Endothelial cell of umbilical vein (primary cell): ENCODE measurements at regions not wholly inside any gene's neighbourhood (a gene's known extent, or its start where the extent isn't known, plus 50 kb on each side); places are given as distances from the start of the nearest gene placed in this dataset.

Source experiments
- BruUV-seq: library from RNA; stranded (reverse); fragments of 400-500 nt; replicated peaks from 2 replicates; lab custom pipeline; 2021; lab: Mats Ljungman, UMichigan
- CTCF ChIA-PET: fragments of 300-600, 350-600 bp; sonication (Branson Sonifier 250); formaldehyde crosslinking; loops from one replicate; lab custom pipeline; 2021; ENCODE audit warnings: antibody characterized with exemption, inconsistent platforms; lab: Charles Lee
- POLR2A ChIA-PET: fragments of 300-600, 350-600 bp; sonication (Branson Sonifier 250); formaldehyde crosslinking; loops from one replicate; lab custom pipeline; 2021; ENCODE audit warnings: antibody characterized with exemption, inconsistent platforms; lab: Charles Lee
- DNase-seq: peaks from one replicate; pipeline ENCODE4 v3.0.0-alpha.2; 2011; ENCODE audit warnings: low read depth, low spot score
- FAIRE-seq: peaks from 2 replicates; lab custom pipeline; 2011; peaks lifted over from hg19 to GRCh38; lab: Jason Lieb, UNC
- H2AFZ ChIP-seq: 2 replicates; pipeline ENCODE4 v1.6.0; 2012; ENCODE audit warnings: low read depth, low read length, control low read depth, inconsistent platforms
- H3K27ac ChIP-seq: 2 replicates; pipeline ENCODE4 v1.5.1; 2011; ENCODE audit warnings: low read depth, mild to moderate bottlenecking, control low read depth, low read length, moderate library complexity; ENCODE audit not compliant: insufficient read depth
- H3K27me3 ChIP-seq, 2 experiments: 2 replicates each; pipeline versions ENCODE4 v1.6.0 to v1.6.1; 2011; ENCODE audit warnings: low read length in 2 of 2, mixed read lengths in 1 of 2; ENCODE audit not compliant: control insufficient read depth in 2 of 2, insufficient read depth in 2 of 2
- H3K36me3 ChIP-seq, 2 experiments: 2 replicates in 1 of 2; 3 replicates in 1 of 2; pipeline ENCODE4 v1.5.1; 2011; ENCODE audit warnings: low read length in 2 of 2, mild to moderate bottlenecking in 1 of 2, moderate library complexity in 1 of 2; ENCODE audit not compliant: control insufficient read depth in 2 of 2, insufficient read depth in 2 of 2; ENCODE audit errors: extremely low read depth in 1 of 2
- H3K4me1 ChIP-seq: 3 replicates; pipeline ENCODE4 v1.5.1; 2011; ENCODE audit warnings: mild to moderate bottlenecking, low read length; ENCODE audit not compliant: control insufficient read depth, insufficient read depth; ENCODE audit errors: extremely low read depth
- H3K4me2 ChIP-seq: 2 replicates; pipeline ENCODE4 v1.6.1; 2011; ENCODE audit warnings: low read length, control low read depth, mixed read lengths; ENCODE audit not compliant: insufficient read depth
- H3K4me3 ChIP-seq, 3 experiments: fragments of 200-600 bp in 1 of 3; sonication (generic), shearing (Covaris generic) in 1 of 3; replicated peaks in 1 of 3; 2 replicates each; pipeline ENCODE4 v1.5.1; 2011 to 2016; ENCODE audit warnings: control low read depth in 3 of 3, low read length in 3 of 3, mild to moderate bottlenecking in 2 of 3, inconsistent platforms in 1 of 3, low read depth in 1 of 3, moderate library complexity in 1 of 3; ENCODE audit not compliant: insufficient read depth in 1 of 3
- H3K79me2 ChIP-seq: 2 replicates; pipeline ENCODE4 v1.6.0; 2012; ENCODE audit warnings: low read length, inconsistent platforms; ENCODE audit not compliant: control insufficient read depth, insufficient read depth
- H3K9ac ChIP-seq: replicated peaks from 2 replicates; pipeline ENCODE3; 2011; ENCODE audit warnings: low read length, control low read depth; ENCODE audit not compliant: insufficient read depth; ENCODE audit errors: extremely low read depth
- H3K9me1 ChIP-seq: replicated peaks from 3 replicates; pipeline ENCODE4 v1.6.0; 2011; ENCODE audit warnings: mild to moderate bottlenecking, low read length; ENCODE audit not compliant: control insufficient read depth, insufficient read depth; ENCODE audit errors: extremely low read depth
- H3K9me3 ChIP-seq: replicated peaks from 2 replicates; pipeline ENCODE4 v1.5.1; 2012; ENCODE audit warnings: low read length, inconsistent platforms; ENCODE audit not compliant: control insufficient read depth, insufficient read depth
- H4K20me1 ChIP-seq: replicated peaks from 2 replicates; pipeline ENCODE3; 2011; ENCODE audit warnings: mild to moderate bottlenecking, low read length; ENCODE audit not compliant: control insufficient read depth, insufficient read depth; ENCODE audit errors: extremely low read depth
- CTCF ChIP-seq, 2 donors: IDR thresholded peaks; 1 replicate in 1 of 2; 2 replicates in 1 of 2; pipeline ENCODE4 v1.5.1; 2011; ENCODE audit warnings: low read length in 2 of 2, mild to moderate bottlenecking in 2 of 2, moderate library complexity in 2 of 2, control low read depth in 1 of 2, inconsistent platforms in 1 of 2, low read depth in 1 of 2; ENCODE audit not compliant: insufficient read depth in 1 of 2; ENCODE audit errors: extremely low read depth in 1 of 2
- EZH2 ChIP-seq: IDR thresholded peaks from 2 replicates; pipeline ENCODE4 v1.6.1; 2012; ENCODE audit warnings: borderline replicate concordance, low read depth, mild to moderate bottlenecking, moderate library complexity, low read length, inconsistent platforms; ENCODE audit not compliant: severe bottlenecking
- FOS ChIP-seq: IDR thresholded peaks from 2 replicates; pipeline ENCODE4 v1.6.1; 2011; ENCODE audit warnings: mild to moderate bottlenecking, low read length, moderate library complexity, borderline replicate concordance; ENCODE audit not compliant: insufficient read depth
- GATA2 ChIP-seq: IDR thresholded peaks from 2 replicates; pipeline ENCODE4 v1.7.0; 2011; ENCODE audit warnings: low read depth, mild to moderate bottlenecking, moderate library complexity, mixed read lengths, low read length; ENCODE audit not compliant: insufficient read length, insufficient read depth
- JUN ChIP-seq: IDR thresholded peaks from 2 replicates; pipeline ENCODE4 v1.6.1; 2011; ENCODE audit warnings: borderline replicate concordance, low read depth; ENCODE audit not compliant: insufficient read length, insufficient read depth
- MAX ChIP-seq: IDR thresholded peaks from 2 replicates; pipeline ENCODE4 v1.6.1; 2011; ENCODE audit not compliant: insufficient read depth, insufficient read length
- MYC ChIP-seq: IDR thresholded peaks from one replicate; pipeline ENCODE4 v1.6.1; 2011; ENCODE audit warnings: mild to moderate bottlenecking, low read depth, low read length
- POLR2A ChIP-seq: IDR thresholded peaks from 2 replicates; pipeline ENCODE4 v1.6.1; 2012; ENCODE audit warnings: low read depth, mild to moderate bottlenecking, control low read depth, low read length
- POLR2AphosphoS5 ChIP-seq: IDR thresholded peaks from 2 replicates; pipeline ENCODE4 v1.6.1; 2012; ENCODE audit warnings: low read depth, mild to moderate bottlenecking, control low read depth, low read length, moderate library complexity; ENCODE audit not compliant: insufficient read depth
- dilution Hi-C: fragments of 300-500 bp; cut with MboI; formaldehyde crosslinking; loops from one replicate; pipeline ENCODE4 v1.15.0; 2019; ENCODE audit warnings: low sequenced_read_pairs; ENCODE audit not compliant: extremely low pct_ligation_motif_present
- intact Hi-C: fragments of 100-400 bp; cut with micrococcal nuclease; formaldehyde crosslinking; loops from one replicate; pipeline ENCODE4 v1.10.0; 2022

GRCh38 chr4:181731900-181732299 is 511.3 kb upstream of the TENM3 start:
- H3K9me1 ChIP-seq = no peaks in the 10 kb centered on the region
- H3K79me2 ChIP-seq = no peaks in the 10 kb centered on the region
- no peak overlapping the region for H3K4me3 ChIP-seq
- H3K27me3 ChIP-seq = no peaks in the 10 kb centered on the region
- no peaks in the 10 kb centered on the region for H3K36me3 ChIP-seq
- FAIRE-seq (no peak), DNase-seq (no peak)
- no TSS peak for BruUV-seq
- intact Hi-C loops = no loop called here
- no peaks in the 10 kb centered on the region for H3K4me1 ChIP-seq
- no peak overlapping the region for H3K4me2 ChIP-seq
- H3K27ac ChIP-seq = no peak overlapping the region
- dilution Hi-C loops = no loop called here
- no peak for TF ChIP-seq JUN
- TF ChIP-seq FOS = no peak
- no peak for TF ChIP-seq MAX
- TF ChIP-seq MYC = no peak
- TF ChIP-seq POLR2AphosphoS5 = no peak
- no peak overlapping the region for H2AFZ ChIP-seq
- ChIA-PET POLR2A (no interaction called here), CTCF (no interaction called here)
- no peak overlapping the region for H3K9ac ChIP-seq
- H4K20me1 ChIP-seq = no peaks in the 10 kb centered on the region
- peaks cover 2% of the 10 kb centered on the region for H3K9me3 ChIP-seq

DNA sequence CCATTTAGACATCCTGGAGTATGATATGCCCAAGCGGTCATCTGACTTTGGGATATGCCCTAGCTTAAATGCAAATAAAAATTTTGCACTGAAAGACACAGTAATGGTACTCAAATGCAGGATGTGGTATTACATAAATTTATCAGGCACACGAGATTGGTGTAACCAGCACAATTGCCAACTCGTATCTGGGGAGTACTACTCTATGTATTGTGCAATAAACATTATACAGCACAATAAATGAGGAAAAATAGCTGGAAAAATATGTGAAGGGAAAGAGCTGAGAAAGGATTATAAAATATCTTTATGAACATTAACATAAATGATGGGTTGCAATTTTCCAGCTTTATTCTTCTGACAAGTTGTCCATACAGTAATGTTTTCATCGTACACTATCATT is 505.5 kb upstream of the TENM3 start:
- POLR2A ChIA-PET = no interaction called here
- Histone ChIP-seq H2AFZ (no peak overlapping the region), H4K20me1 (no peaks in the 10 kb centered on the region), H3K36me3 (no peaks in the 10 kb centered on the region), H3K9ac (no peak overlapping the region), H3K27ac (no peak overlapping the region), H3K9me1 (no peaks in the 10 kb centered on the region), H3K4me2 (no peak overlapping the region), H3K4me1 (no peaks in the 10 kb centered on the region), H3K9me3 (peaks cover 6% of the 10 kb centered on the region), H3K4me3 (no peak overlapping the region), H3K79me2 (no peaks in the 10 kb centered on the region), H3K27me3 (no peaks in the 10 kb centered on the region)
- FAIRE-seq = no peak
- intact Hi-C loops = no loop called here
- dilution Hi-C loops = no loop called here
- no peak for TF ChIP-seq EZH2
- no peak for TF ChIP-seq MYC
- TF ChIP-seq POLR2AphosphoS5 = no peak
- TF ChIP-seq CTCF (IDR thresholded peaks at IDR 0.05; ENCODE audit: extremely low read depth in 1 of 2, insufficient read depth in 1 of 2, low read depth in 1 of 2, low read length in 2 of 2) = no peak
- TF ChIP-seq GATA2 = no peak
- TF ChIP-seq POLR2A = no peak
- TF ChIP-seq JUN = no peak
- no peak for TF ChIP-seq FOS
- TF ChIP-seq MAX = no peak
- CTCF ChIA-PET = no interaction called here
- DNase-seq = no peak
- no TSS peak for BruUV-seq
